H1 (cell line): ENCODE measurements at regions not wholly inside any gene's neighbourhood (a gene's known extent, or its start where the extent isn't known, plus 50 kb on each side); places are given as distances from the start of the nearest gene placed in this dataset.
A peak's percentile ranks its signal among the peaks of the same experiment; 100 is the strongest.

Experiments used
- CTCF ChIA-PET: fragments of 300-600 bp; sonication (Branson Sonifier 250); formaldehyde crosslinking; loops from one replicate; lab custom pipeline; 2021; ENCODE audit not compliant: partially characterized antibody; lab: Charles Lee
- POLR2A ChIA-PET: fragments of 300-600 bp; sonication (Branson Sonifier 250); formaldehyde crosslinking; loops from one replicate; lab custom pipeline; 2021; ENCODE audit warnings: inconsistent platforms; ENCODE audit not compliant: partially characterized antibody; lab: Charles Lee
- DNase-seq, 2 experiments: peaks; one replicate each; pipeline versions ENCODE4 v3.0.0 to v3.0.0-alpha.2; 2010 to 2022; ENCODE audit warnings: low spot score in 2 of 2, low read depth in 1 of 2, mixed read lengths in 1 of 2
- FAIRE-seq: peaks from 2 replicates; lab custom pipeline; 2011; peaks lifted over from hg19 to GRCh38; lab: Jason Lieb, UNC
- H2AFZ ChIP-seq: 2 replicates; pipeline ENCODE4 v1.8.1; 2012; ENCODE audit warnings: low read length, inconsistent platforms
- H2AK5ac ChIP-seq: 2 replicates; pipeline ENCODE4 v1.6.1; 2013; ENCODE audit warnings: low read depth, low read length
- H2BK120ac ChIP-seq: replicated peaks from 2 replicates; pipeline ENCODE3; 2013; ENCODE audit warnings: low read depth, low read length, inconsistent platforms
- H2BK12ac ChIP-seq: 2 replicates; pipeline ENCODE4 v1.6.1; 2013; ENCODE audit warnings: low read depth, low read length
- H2BK15ac ChIP-seq: 2 replicates; pipeline ENCODE4 v1.6.1; 2013; ENCODE audit warnings: low read length
- H2BK20ac ChIP-seq: 2 replicates; pipeline ENCODE4 v1.6.1; 2013; ENCODE audit warnings: low read length
- H2BK5ac ChIP-seq: 2 replicates; pipeline ENCODE4 v1.6.1; 2013; ENCODE audit warnings: low read depth, low read length
- H3K14ac ChIP-seq: 2 replicates; pipeline ENCODE4 v1.6.1; 2013; ENCODE audit warnings: inconsistent platforms; ENCODE audit not compliant: insufficient read length
- H3K18ac ChIP-seq: 2 replicates; pipeline ENCODE4 v1.6.1; 2013; ENCODE audit warnings: low read length; ENCODE audit errors: extremely low read depth
- H3K23ac ChIP-seq: 2 replicates; pipeline ENCODE4 v1.6.1; 2013; ENCODE audit warnings: inconsistent platforms; ENCODE audit not compliant: insufficient read length
- H3K23me2 ChIP-seq: 2 replicates; pipeline ENCODE4 v1.6.1; 2013; ENCODE audit warnings: low read depth, low read length
- H3K27ac ChIP-seq: 2 replicates; pipeline ENCODE4 v1.6.1; 2011; ENCODE audit warnings: low read depth, low read length, inconsistent platforms
- H3K27me3 ChIP-seq, 4 experiments: replicated peaks in 1 of 4; 1 replicate in 1 of 4; 2 replicates in 3 of 4; pipeline versions ENCODE4 v1.6.1 to v1.8.1; 2011 to 2013; ENCODE audit warnings: low read length in 3 of 4, mild to moderate bottlenecking in 3 of 4, inconsistent platforms in 2 of 4, mixed read lengths in 2 of 4, moderate library complexity in 1 of 4; ENCODE audit not compliant: control insufficient read depth in 3 of 4, insufficient read depth in 3 of 4; ENCODE audit errors: extremely low read depth in 1 of 4
- H3K36me3 ChIP-seq, 4 experiments: 2 replicates each; pipeline versions ENCODE4 v1.6.1 to v1.8.1; 2011 to 2013; ENCODE audit warnings: mild to moderate bottlenecking in 4 of 4, low read length in 3 of 4, moderate library complexity in 2 of 4, control low read depth in 1 of 4, inconsistent platforms in 1 of 4; ENCODE audit not compliant: insufficient read depth in 4 of 4, control insufficient read depth in 2 of 4
- H3K4ac ChIP-seq: replicated peaks from 2 replicates; pipeline ENCODE3; 2013; ENCODE audit warnings: low read length, low read depth, mixed read lengths, inconsistent platforms; ENCODE audit not compliant: insufficient read length
- H3K4me1 ChIP-seq, 4 experiments: replicated peaks in 1 of 4; 1 replicate in 1 of 4; 2 replicates in 3 of 4; pipeline versions ENCODE4 v1.6.1 to v1.8.1; 2011 to 2013; ENCODE audit warnings: low read length in 3 of 4, inconsistent platforms in 2 of 4, mixed read lengths in 1 of 4; ENCODE audit not compliant: insufficient read depth in 4 of 4, control insufficient read depth in 3 of 4
- H3K4me2 ChIP-seq, 2 experiments: 2 replicates each; pipeline versions ENCODE4 v1.6.1 to v1.8.1; 2011 to 2013; ENCODE audit warnings: low read depth in 2 of 2, low read length in 2 of 2, control low read depth in 1 of 2, inconsistent platforms in 1 of 2, mild to moderate bottlenecking in 1 of 2; ENCODE audit not compliant: insufficient read depth in 1 of 2
- H3K4me3 ChIP-seq, 4 experiments: fragments of 200-600, 300-600 bp in 1 of 4; sonication (generic), shearing (Covaris generic), sonication (Bioruptor Twin) in 1 of 4; 2 replicates each; pipeline versions ENCODE4 v1.5.1 to v1.8.1; 2011 to 2016; ENCODE audit warnings: low read length in 4 of 4, low read depth in 3 of 4, control low read depth in 2 of 4, inconsistent platforms in 2 of 4, mild to moderate bottlenecking in 2 of 4, mixed read lengths in 1 of 4, moderate library complexity in 1 of 4; ENCODE audit not compliant: insufficient read depth in 2 of 4; ENCODE audit errors: extremely low read depth in 1 of 4
- H3K56ac ChIP-seq: replicated peaks from 2 replicates; pipeline ENCODE3; 2013; ENCODE audit warnings: low read depth, mild to moderate bottlenecking, mixed read lengths, low read length, inconsistent platforms; ENCODE audit not compliant: insufficient read length
- H3K79me1 ChIP-seq: 2 replicates; pipeline ENCODE4 v1.6.1; 2013; ENCODE audit warnings: low read depth, low read length, control low read depth
- H3K79me2 ChIP-seq, 2 experiments: 2 replicates each; pipeline versions ENCODE4 v1.6.1 to v1.8.1; 2012 to 2013; ENCODE audit warnings: low read length in 2 of 2, mild to moderate bottlenecking in 2 of 2, inconsistent platforms in 1 of 2; ENCODE audit not compliant: insufficient read depth in 2 of 2, control insufficient read depth in 1 of 2
- H3K9ac ChIP-seq, 4 experiments: replicated peaks in 1 of 4; 1 replicate in 1 of 4; 2 replicates in 3 of 4; pipeline versions ENCODE4 v1.6.1 to v1.8.1; 2011 to 2013; ENCODE audit warnings: low read depth in 3 of 4, low read length in 3 of 4, control low read depth in 2 of 4, mild to moderate bottlenecking in 2 of 4, moderate library complexity in 2 of 4, inconsistent platforms in 1 of 4; ENCODE audit errors: extremely low read depth in 1 of 4
- H3K9me3 ChIP-seq, 2 experiments: 2 replicates each; pipeline versions ENCODE4 v1.6.1 to v1.8.1; 2012 to 2013; ENCODE audit warnings: mild to moderate bottlenecking in 2 of 2, moderate library complexity in 2 of 2, control low read depth in 1 of 2, inconsistent platforms in 1 of 2, low read depth in 1 of 2, low read length in 1 of 2, mixed read lengths in 1 of 2; ENCODE audit not compliant: insufficient read depth in 2 of 2
- H4K20me1 ChIP-seq, 2 experiments: replicated peaks in 1 of 2; 2 replicates each; pipeline versions ENCODE3 to v1.8.1; 2011 to 2013; ENCODE audit warnings: inconsistent platforms in 2 of 2, low read length in 2 of 2, mild to moderate bottlenecking in 1 of 2; ENCODE audit not compliant: insufficient read depth in 2 of 2, control insufficient read depth in 1 of 2
- H4K5ac ChIP-seq: 2 replicates; pipeline ENCODE4 v1.6.1; 2013; ENCODE audit warnings: low read length, low read depth, mixed read lengths, inconsistent platforms; ENCODE audit not compliant: insufficient read length
- H4K8ac ChIP-seq: 2 replicates; pipeline ENCODE4 v1.8.0; 2013; ENCODE audit warnings: mild to moderate bottlenecking, moderate library complexity, low read length, inconsistent platforms; ENCODE audit not compliant: insufficient read depth; ENCODE audit errors: extremely low read depth
- H4K91ac ChIP-seq: replicated peaks from 2 replicates; pipeline ENCODE3; 2013; ENCODE audit warnings: low read length, mixed read lengths, inconsistent platforms; ENCODE audit not compliant: insufficient read length
- JUND ChIP-seq: IDR thresholded peaks from 2 replicates; pipeline ENCODE4 v1.6.1; 2011; ENCODE audit warnings: mild to moderate bottlenecking, improper control_type of control experiment, low read length
- TEAD4 ChIP-seq: IDR thresholded peaks from 2 replicates; pipeline ENCODE4 v1.6.1; 2012; ENCODE audit warnings: low read depth, low read length, inconsistent platforms, mixed read lengths
- WGBS, 2 experiments: shearing (Covaris generic) in 1 of 2; methylation state at CpG; one replicate each; pipeline versions ENCODE4 v1.1.6 to v1.1.7; 2013 to 2015; ENCODE audit warnings: low lambda C conversion rate in 2 of 2, mixed read lengths in 2 of 2, inconsistent platforms in 1 of 2, low coverage in 1 of 2, missing lambda C conversion rate in 1 of 2; ENCODE audit not compliant: insufficient replicate concordance in 2 of 2, insufficient coverage in 1 of 2, insufficient read length in 1 of 2; ENCODE audit errors: extremely low coverage in 1 of 2, missing lambda C conversion rate in 1 of 2; 5-methylcytosine and 5-hydroxymethylcytosine counted together

DNA sequence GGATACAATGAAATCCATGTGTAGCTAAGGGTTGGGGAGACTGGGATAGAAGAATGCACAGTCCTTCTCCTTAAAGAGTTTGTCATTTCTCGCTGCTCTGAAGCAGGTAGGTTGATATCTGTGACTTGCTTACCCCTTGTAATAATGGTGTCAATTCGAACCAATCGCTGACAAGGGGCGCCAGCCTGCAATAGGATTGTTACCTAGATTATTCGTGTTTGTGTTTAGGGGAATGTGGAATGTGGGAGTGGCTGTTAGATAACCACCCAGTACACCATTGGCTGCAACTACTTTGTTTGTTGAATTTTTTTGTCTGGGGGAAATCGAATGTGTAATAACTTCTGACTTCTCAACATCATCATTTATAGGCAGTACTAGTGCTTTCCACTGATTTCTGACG is 141.6 kb downstream of the LARP7 start:
- Histone ChIP-seq H2AFZ (no peak overlapping the region), H3K79me1 (no peaks in the 10 kb centered on the region), H2BK15ac (no peak overlapping the region), H2BK20ac (no peak overlapping the region), H2BK12ac (no peak overlapping the region), H3K56ac (no peak overlapping the region), H3K27ac (no peak overlapping the region), H3K4ac (no peak overlapping the region), H3K4me2 (no peak overlapping the region), H3K14ac (no peak overlapping the region), H3K9me3 (no peaks in the 10 kb centered on the region), H4K8ac (no peak overlapping the region), H2BK120ac (no peak overlapping the region), H3K23ac (no peak overlapping the region), H3K79me2 (peaks cover 0 to 3% of the 10 kb centered on the region in 2 experiments; a peak in 1 of 4 replicates), H3K18ac (no peak overlapping the region), H3K27me3 (no peaks in the 10 kb centered on the region), H2AK5ac (no peak overlapping the region), H3K36me3 (no peaks in the 10 kb centered on the region), H3K9ac (no peak overlapping the region), H3K23me2 (no peaks in the 10 kb centered on the region), H2BK5ac (no peak overlapping the region), H4K20me1 (no peaks in the 10 kb centered on the region), H4K5ac (no peak overlapping the region), H3K4me1 (peaks cover 0 to 4% (median 2%) of the 10 kb centered on the region in 4 experiments; a peak in 3 of 7 replicates), H4K91ac (no peak overlapping the region), H3K4me3 (no peak overlapping the region)
- POLR2A ChIA-PET: interaction anchor here (1.5 kb wide), 1 partner anchor 135 kb away, joined by 5 read pairs; no protein-coding TSS in a partner anchor
- no peak for TF ChIP-seq JUND
- 0 out of 2 replicates have a peak, but pooled peaks have one; percentile 18 for TF ChIP-seq TEAD4
- DNase-seq (no peak), FAIRE-seq (no peak)
- CTCF ChIA-PET: interaction anchor here (1.1 to 1.5 kb wide), 4 partner anchors 13 to 160 kb away, joined by 3 to 5 read pairs (median 4); no protein-coding TSS in a partner anchor
- WGBS, 2 experiments: 93% methylated on average over 7 of the region's 7 CpGs; no CpG with 5 or more reads in 1 of the 2 experiments
